ENCODE measurements at regions not wholly inside any gene's neighbourhood (a gene's known extent, or its start where the extent isn't known, plus 50 kb on each side); places are given as distances from the start of the nearest gene placed in this dataset.

GRCh38 chr11:71075871-71076420 lies 176.4 kb downstream of the SHANK2 start:
- DNase-seq (ENCODE audit: low read depth in 2 of 2): no peak

GRCh38 chr11:71075116-71075720 lies 177.2 kb downstream of the SHANK2 start:
- DNase-seq (ENCODE audit: low read depth in 2 of 2): no peak

- no peak for DNase-seq (ENCODE audit: low read depth in 2 of 2)
Measured at GRCh38 chr11:71071736-71072509, 180.5 kb downstream of the SHANK2 start.

- no peak for DNase-seq (ENCODE audit: low read depth in 2 of 2)
Measured at GRCh38 chr11:71070490-71071453, 181.6 kb downstream of the SHANK2 start.

- DNase-seq (ENCODE audit: low read depth in 2 of 2): no peak
Measured at GRCh38 chr11:71068963-71069362, 183.4 kb downstream of the SHANK2 start.

GRCh38 chr11:71067753-71068152 lies 184.6 kb downstream of the SHANK2 start:
- no peak for DNase-seq (ENCODE audit: low read depth in 2 of 2)

- DNase-seq (ENCODE audit: low read depth in 2 of 2): no peak
Measured at GRCh38 chr11:71066311-71066710, 186.1 kb downstream of the SHANK2 start.

GRCh38 chr11:71065841-71066240 lies 186.5 kb downstream of the SHANK2 start:
- no peak for DNase-seq (ENCODE audit: low read depth in 2 of 2)

GRCh38 chr11:71064702-71065515 lies 187.5 kb downstream of the SHANK2 start:
- no peak for DNase-seq (ENCODE audit: low read depth in 2 of 2)

GRCh38 chr11:71064183-71064582 lies 188.2 kb downstream of the SHANK2 start:
- DNase-seq (ENCODE audit: low read depth in 2 of 2): no peak

- no peak for DNase-seq (ENCODE audit: low read depth in 2 of 2)
Measured at GRCh38 chr11:71063129-71063528, 189.2 kb downstream of the SHANK2 start.

- DNase-seq (ENCODE audit: low read depth in 2 of 2): no peak
Measured at GRCh38 chr11:71062199-71062598, 190.2 kb downstream of the SHANK2 start.

GRCh38 chr11:71060391-71060791 lies 192.0 kb downstream of the SHANK2 start:
- DNase-seq (ENCODE audit: low read depth in 2 of 2): no peak

- DNase-seq (ENCODE audit: low read depth in 2 of 2): no peak
Measured at GRCh38 chr11:71059662-71060061, 192.7 kb downstream of the SHANK2 start.

GRCh38 chr11:71055925-71056324 lies 196.5 kb downstream of the SHANK2 start:
- DNase-seq (ENCODE audit: low read depth in 2 of 2): no peak

Measured in stimulated activated CD8-positive, alpha-beta memory T cell treated with anti-CD3 and anti-CD28 coated beads, Interleukin-2, amount 100 ng/mL, for 48 hours (primary cell).